Motor neuron (in vitro differentiated cells): ENCODE measurements at regions not wholly inside any gene's neighbourhood (a gene's known extent, or its start where the extent isn't known, plus 50 kb on each side); places are given as distances from the start of the nearest gene placed in this dataset.
A peak's percentile ranks its signal among the peaks of the same experiment; 100 is the strongest.

Experiments
- ATAC-seq, 8 experiments: fragments of 200-7000 bp; cut with Tn5 transposase; replicated peaks in 6 of 8; 2 replicates each; pipeline ENCODE4 v1.8.0; 2021; ENCODE audit warnings: mild to moderate bottlenecking in 8 of 8, moderate library complexity in 8 of 8
- H3K27ac ChIP-seq, 2 donors: fragments of 250-450 bp; sonication (Bioruptor Pico); 2 replicates each; pipeline ENCODE4 v1.9.0; 2021; ENCODE audit warnings: antibody characterized with exemption in 2 of 2, mild to moderate bottlenecking in 2 of 2, moderate library complexity in 1 of 2
- H3K4me1 ChIP-seq, 2 donors: fragments of 250-450 bp; sonication (Bioruptor Pico); replicated peaks in 1 of 2; 2 replicates each; pipeline ENCODE4 v1.6.1; 2021; ENCODE audit warnings: antibody characterized with exemption in 2 of 2, mild to moderate bottlenecking in 2 of 2, moderate library complexity in 1 of 2
- H3K4me3 ChIP-seq, 5 donors: fragments of 250-450 bp; sonication (Bioruptor Pico); 2 replicates each; pipeline ENCODE4 v1.9.0; 2021; ENCODE audit warnings: antibody characterized with exemption in 5 of 5, mild to moderate bottlenecking in 5 of 5, moderate library complexity in 4 of 5
- WGBS, 10 experiments: fragments of 450-650 bp; shearing (Covaris generic); methylation state at CpG; one replicate each; pipeline ENCODE4 v1.0.0; 2022; 5-methylcytosine and 5-hydroxymethylcytosine counted together
- in situ Hi-C, 9 experiments: fragments of 400-800 bp; cut with MboI; loops; one replicate each; pipeline ENCODE4 v1.15.0; 2021; ENCODE audit warnings: low sequenced_read_pairs in 9 of 9, low pct_unique_long_range_greater_than_20kb in 2 of 9; ENCODE audit not compliant: unreplicated experiment in 9 of 9

DNA sequence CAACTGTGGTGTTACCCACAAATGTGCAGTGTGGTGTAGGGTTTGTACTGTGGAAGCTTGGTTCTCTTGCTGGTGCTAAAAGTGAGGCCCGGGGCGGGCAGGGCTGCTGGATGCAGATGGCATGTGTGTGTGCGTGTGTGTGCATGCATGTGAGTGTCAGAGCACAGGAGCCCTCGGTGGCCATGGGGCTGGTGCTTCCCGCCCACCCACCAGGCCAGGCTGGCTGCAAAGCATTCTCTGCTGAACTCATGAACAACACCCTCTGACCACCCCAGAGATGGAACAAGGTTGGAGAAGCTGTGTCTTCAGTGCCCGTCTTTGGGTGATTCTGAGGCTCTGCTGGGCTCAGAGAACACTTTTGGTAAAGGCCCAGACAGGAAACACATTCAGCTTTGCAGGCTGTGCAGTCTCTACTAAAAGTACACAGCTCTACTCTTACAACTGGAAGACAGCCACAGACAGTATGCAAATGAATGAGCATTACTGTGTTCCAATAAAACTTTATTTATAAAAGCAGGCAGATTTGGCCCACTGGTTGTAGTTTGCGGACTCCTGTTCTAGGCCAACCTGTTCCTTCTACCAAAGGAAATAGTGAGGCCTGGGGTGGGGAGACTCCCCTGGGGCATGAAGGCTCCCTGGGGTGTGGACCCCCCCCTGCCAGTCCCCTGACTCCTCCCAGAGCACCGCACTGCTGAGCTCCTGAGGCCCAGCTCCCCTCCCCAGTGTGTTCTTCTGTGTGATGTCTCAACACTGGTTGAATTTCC is 225.3 kb upstream of the HDAC4 start:
- in situ Hi-C loops: no loop called here
- Histone ChIP-seq H3K4me1 (peaks cover 0 to under 1% of the 10 kb centered on the region in 2 donors), H3K4me3 (no peak overlapping the region), H3K27ac (no peak overlapping the region)
- ATAC-seq: no peak
- WGBS, 10 experiments: 50 to 100% (median 100%) methylated on average over 1 to 4 of the region's 8 CpGs; no CpG with 5 or more reads in 5 of the 10 experiments

- no peak for ATAC-seq
- no peak overlapping the region for H3K4me3 ChIP-seq
- in situ Hi-C loops: no loop called here
- WGBS, 10 experiments: 60 to 100% (median 88%) methylated on average over 1 to 12 of the region's 17 CpGs; no CpG with 5 or more reads in 3 of the 10 experiments
- H3K27ac ChIP-seq: no peak overlapping the region
- peaks cover 0 to 2% of the 10 kb centered on the region in 2 donors for H3K4me1 ChIP-seq
Observed at GRCh38 chr2:239625156-239625845, 224.5 kb upstream of the HDAC4 start.

DNA sequence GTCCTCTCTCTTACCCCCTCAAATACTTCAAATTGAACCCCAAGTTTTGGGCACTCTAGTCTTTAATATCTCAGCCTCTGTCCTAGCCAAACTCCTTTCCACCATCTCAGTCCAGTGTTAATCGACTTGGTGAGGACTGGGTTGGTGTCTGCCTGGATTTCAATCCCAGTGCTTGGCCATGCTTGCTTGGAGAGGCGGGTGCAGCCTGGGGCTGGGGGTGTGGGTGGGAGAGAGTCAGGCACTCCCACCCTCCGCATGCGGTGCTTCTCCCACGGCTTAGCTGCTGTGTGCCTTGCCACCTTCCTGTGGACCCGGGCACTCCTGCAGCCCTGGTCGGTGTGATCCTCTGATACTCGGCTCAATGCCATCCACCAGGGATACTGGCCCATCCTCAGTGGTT is 220.8 kb upstream of the HDAC4 start:
- in situ Hi-C loops: no loop called here
- Histone ChIP-seq H3K4me1 (peaks cover 0 to 9% of the 10 kb centered on the region in 2 donors), H3K27ac (no peak overlapping the region), H3K4me3 (no peak overlapping the region)
- no peak for ATAC-seq
- WGBS, 10 experiments: 80 to 100% (median 87%) methylated on average over 1 to 4 of the region's 8 CpGs; no CpG with 5 or more reads in 5 of the 10 experiments

DNA sequence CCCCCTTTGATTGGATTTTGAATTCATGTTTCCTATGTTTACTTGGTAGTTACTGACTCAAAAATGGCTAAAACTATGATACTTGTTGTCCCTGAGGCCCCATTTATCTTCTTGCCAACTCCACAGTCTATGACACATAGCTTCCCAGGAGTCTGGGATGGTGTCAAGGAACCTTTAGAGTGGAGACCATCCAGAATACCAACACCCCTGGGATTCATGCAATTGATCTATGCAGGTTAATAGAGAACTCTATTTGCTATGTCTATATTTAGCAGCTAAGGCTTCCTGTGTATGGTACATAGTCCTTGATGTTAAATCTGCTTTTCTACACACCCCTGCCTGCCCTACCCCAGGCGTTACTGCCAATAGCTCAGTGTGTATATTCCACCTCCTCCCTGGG is 218.5 kb upstream of the HDAC4 start:
- in situ Hi-C loops: no loop called here
- Histone ChIP-seq H3K4me1 (peaks cover 0 to 9% of the 10 kb centered on the region in 2 donors), H3K27ac (no peak overlapping the region), H3K4me3 (no peak overlapping the region)
- peak in 3 of 8 experiments; percentile 70 to 77 (median 76) for ATAC-seq
- 0 to 100% (median 83%) methylated on average over 1 of the region's 1 CpG; no CpG with 5 or more reads in 5 of the 10 experiments for WGBS, 10 experiments

GRCh38 chr2:239616729-239617128 is 215.9 kb upstream of the HDAC4 start:
- 27 to 100% (median 75%) methylated on average over 1 to 2 of the region's 2 CpGs; no CpG with 5 or more reads in 1 of the 10 experiments for WGBS, 10 experiments
- in situ Hi-C loops: no loop called here
- no peak for ATAC-seq
- Histone ChIP-seq H3K4me1 (peaks cover 0 to 9% of the 10 kb centered on the region in 2 donors), H3K4me3 (no peak overlapping the region), H3K27ac (no peak overlapping the region)

DNA sequence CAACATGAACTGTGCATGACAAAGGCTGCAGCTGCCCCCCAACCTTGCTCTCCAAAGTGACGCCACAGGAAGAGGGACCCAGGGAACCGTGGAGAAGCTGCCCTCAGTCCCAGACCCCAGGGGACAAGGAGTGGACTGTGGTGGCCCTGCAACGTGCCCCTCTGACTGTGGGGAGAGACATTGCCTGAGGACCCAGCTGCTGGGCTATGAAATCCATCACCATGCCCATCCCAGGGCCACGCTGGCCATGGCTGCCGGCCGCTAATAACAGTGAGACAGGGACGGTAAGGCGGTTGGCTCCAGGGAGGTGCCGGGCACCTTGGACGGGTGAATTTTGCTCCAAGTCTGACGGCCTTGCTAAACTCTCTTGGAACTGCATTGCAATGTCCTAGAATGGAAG is 211.3 kb upstream of the HDAC4 start:
- H3K4me1 ChIP-seq: peaks cover 8 to 25% of the 10 kb centered on the region in 2 donors
- no peak overlapping the region for H3K4me3 ChIP-seq
- no peak for ATAC-seq
- 73 to 94% (median 88%) methylated on average over 2 to 9 of the region's 11 CpGs; no CpG with 5 or more reads in 5 of the 10 experiments for WGBS, 10 experiments
- in situ Hi-C loops: no loop called here
- no peak overlapping the region for H3K27ac ChIP-seq

GRCh38 chr2:239611222-239611795 is 210.5 kb upstream of the HDAC4 start:
- H3K4me1 ChIP-seq: peaks cover 8 to 25% of the 10 kb centered on the region in 2 donors
- no peak overlapping the region for H3K27ac ChIP-seq
- 33 to 87% (median 80%) methylated on average over 3 to 5 of the region's 10 CpGs; no CpG with 5 or more reads in 6 of the 10 experiments for WGBS, 10 experiments
- in situ Hi-C loops: no loop called here
- H3K4me3 ChIP-seq: no peak overlapping the region
- no peak for ATAC-seq

GRCh38 chr2:239610457-239611221 is 209.8 kb upstream of the HDAC4 start:
- H3K4me3 ChIP-seq: no peak overlapping the region
- peaks cover 8 to 25% of the 10 kb centered on the region in 2 donors for H3K4me1 ChIP-seq
- no peak overlapping the region for H3K27ac ChIP-seq
- WGBS, 10 experiments: 4 to 100% (median 70%) methylated on average over 1 to 3 of the region's 9 CpGs; no CpG with 5 or more reads in 4 of the 10 experiments
- no peak for ATAC-seq
- in situ Hi-C loops: no loop called here

- Histone ChIP-seq H3K27ac (no peak overlapping the region), H3K4me3 (no peak overlapping the region), H3K4me1 (peaks cover 8 to 25% of the 10 kb centered on the region in 2 donors)
- ATAC-seq: peak in 2 of 8 experiments; percentile 26 to 68
- 64 to 100% (median 88%) methylated on average over 1 to 17 of the region's 26 CpGs; no CpG with 5 or more reads in 2 of the 10 experiments for WGBS, 10 experiments
- in situ Hi-C loops: no loop called here
Observed at GRCh38 chr2:239609607-239610310, 208.9 kb upstream of the HDAC4 start.

GRCh38 chr2:239609162-239609561 is 208.3 kb upstream of the HDAC4 start:
- peaks cover 8 to 25% of the 10 kb centered on the region in 2 donors for H3K4me1 ChIP-seq
- WGBS, 10 experiments: 49 to 94% (median 86%) methylated on average over 2 to 10 of the region's 11 CpGs; no CpG with 5 or more reads in 5 of the 10 experiments
- no peak overlapping the region for H3K4me3 ChIP-seq
- no peak overlapping the region for H3K27ac ChIP-seq
- in situ Hi-C loops: no loop called here
- ATAC-seq: no peak

- Histone ChIP-seq H3K27ac (no peak overlapping the region), H3K4me1 (peaks cover 8 to 25% of the 10 kb centered on the region in 2 donors), H3K4me3 (no peak overlapping the region)
- no peak for ATAC-seq
- in situ Hi-C loops: no loop called here
- 17 to 100% (median 88%) methylated on average over 1 to 5 of the region's 16 CpGs; no CpG with 5 or more reads in 4 of the 10 experiments for WGBS, 10 experiments
Observed at GRCh38 chr2:239608723-239609122, 207.9 kb upstream of the HDAC4 start.

- Histone ChIP-seq H3K4me1 (peaks cover 8 to 25% of the 10 kb centered on the region in 2 donors), H3K4me3 (no peak overlapping the region), H3K27ac (no peak overlapping the region)
- 0 to 80% (median 60%) methylated on average over 2 to 6 of the region's 6 CpGs for WGBS, 10 experiments
- no peak for ATAC-seq
- in situ Hi-C loops: no loop called here
Observed at GRCh38 chr2:239608260-239608659, 207.4 kb upstream of the HDAC4 start.
